Activated CD4-positive, alpha-beta T cell treated with anti-CD3 and anti-CD28 coated beads, Interleukin-2, Interleukin-4, amounts not matched to agents 100 ng/mL and 50 ng/mL, durations not matched to agents 16 hours and 8 hours (primary cell): ENCODE measurements at regions not wholly inside any gene's neighbourhood (a gene's known extent, or its start where the extent isn't known, plus 50 kb on each side); places are given as distances from the start of the nearest gene placed in this dataset.

Source experiments
- DNase-seq: peaks from one replicate; pipeline ENCODE4 v3.0.0-alpha.2; 2020; ENCODE audit warnings: low spot score

DNA sequence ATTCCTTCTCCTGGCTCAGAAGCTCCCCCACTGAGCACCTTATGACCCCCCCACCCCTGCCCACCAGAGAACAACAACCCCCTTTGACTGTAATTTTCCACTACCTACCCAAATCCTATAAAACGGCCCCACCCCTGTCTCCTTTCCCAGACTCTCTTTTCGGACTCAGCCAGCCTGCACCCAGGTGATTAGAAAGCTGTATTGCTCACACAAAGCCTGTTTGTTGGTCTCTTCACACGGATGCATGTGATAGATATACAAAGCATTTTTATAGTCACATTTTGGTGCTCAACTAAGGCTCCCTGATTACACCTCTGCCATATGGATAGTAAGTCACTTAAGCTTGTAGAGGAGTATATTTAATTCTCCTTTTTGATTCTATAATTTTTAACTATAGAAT lies 985.8 kb downstream of the REEP3 start:
- no peak for DNase-seq

GRCh38 chr10:64507651-64508028 lies 986.4 kb downstream of the REEP3 start:
- DNase-seq: no peak

DNA sequence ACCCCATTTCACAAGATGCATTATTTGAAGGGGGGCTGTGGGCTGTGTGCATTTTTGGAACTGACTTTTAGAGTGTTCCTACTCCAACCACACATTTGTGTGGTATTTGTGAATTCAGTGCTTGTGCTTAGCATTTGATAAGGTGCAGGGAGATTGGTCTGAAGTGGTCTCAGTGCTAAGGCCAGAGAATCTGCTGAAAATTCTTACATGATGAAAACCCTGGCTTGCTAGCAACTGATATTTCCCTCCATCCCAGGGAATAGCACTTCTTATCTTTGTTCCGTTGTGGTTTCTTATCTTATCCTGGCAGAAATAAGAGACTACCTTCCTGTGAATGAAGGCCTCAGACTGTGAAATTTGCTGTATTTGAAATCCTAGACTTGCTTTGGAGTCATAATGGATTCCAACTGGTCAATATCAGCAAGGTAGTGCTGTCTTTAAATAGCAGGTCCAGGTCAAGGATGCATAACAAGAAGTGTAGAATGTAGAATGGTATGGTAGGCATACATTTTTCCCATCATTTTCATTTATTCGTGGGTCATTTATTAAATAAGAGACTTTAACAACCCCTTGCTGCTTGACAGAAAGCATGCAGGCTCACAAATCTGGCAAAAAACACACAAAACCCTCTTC lies 986.9 kb downstream of the REEP3 start:
- DNase-seq: no peak

- DNase-seq: no peak
Observed at GRCh38 chr10:64515970-64516699, 994.9 kb downstream of the REEP3 start.

GRCh38 chr10:64518456-64518855 lies 997.3 kb downstream of the REEP3 start:
- no peak for DNase-seq

DNA sequence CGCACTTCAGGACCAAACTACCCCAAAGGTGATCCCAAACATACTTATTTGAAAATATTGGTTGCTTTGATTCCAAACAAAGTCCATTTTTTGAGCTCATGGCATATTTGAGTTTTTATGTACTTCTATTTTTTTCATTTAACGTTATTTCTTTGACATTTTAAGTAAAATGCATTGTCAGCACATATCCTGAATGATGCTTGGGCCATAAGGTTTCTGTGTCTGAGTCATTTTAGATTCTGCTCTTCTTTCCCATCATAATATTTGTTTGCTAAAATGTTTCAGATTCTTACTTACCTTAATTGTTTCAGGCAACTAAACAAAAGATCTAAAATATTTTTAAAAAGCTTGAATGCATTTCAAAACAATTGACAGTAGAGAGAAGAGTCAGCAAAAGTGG lies 998.2 kb downstream of the REEP3 start:
- DNase-seq: no peak

DNA sequence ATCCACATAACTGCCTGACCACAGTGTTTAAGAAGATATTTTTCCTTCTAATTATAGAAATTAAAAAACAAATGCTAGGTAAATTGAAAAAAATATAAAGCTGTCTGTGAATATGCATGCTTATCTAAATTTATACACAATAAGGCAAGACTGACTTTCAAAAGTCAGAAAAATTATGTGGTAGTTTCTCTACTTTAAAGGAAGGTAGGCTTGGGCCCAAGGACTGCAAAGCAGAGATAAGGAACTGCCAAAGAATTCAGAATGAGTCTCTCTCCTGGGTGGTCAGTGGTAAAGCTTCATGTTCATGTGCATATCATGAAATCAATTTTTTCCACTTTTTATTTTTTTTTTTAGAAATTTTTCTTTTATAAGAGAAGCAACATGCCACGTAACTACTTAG lies 998.6 kb downstream of the REEP3 start:
- no peak for DNase-seq

- no peak for DNase-seq
Observed at GRCh38 chr10:64523065-64523759, 1002.0 kb downstream of the REEP3 start.

DNA sequence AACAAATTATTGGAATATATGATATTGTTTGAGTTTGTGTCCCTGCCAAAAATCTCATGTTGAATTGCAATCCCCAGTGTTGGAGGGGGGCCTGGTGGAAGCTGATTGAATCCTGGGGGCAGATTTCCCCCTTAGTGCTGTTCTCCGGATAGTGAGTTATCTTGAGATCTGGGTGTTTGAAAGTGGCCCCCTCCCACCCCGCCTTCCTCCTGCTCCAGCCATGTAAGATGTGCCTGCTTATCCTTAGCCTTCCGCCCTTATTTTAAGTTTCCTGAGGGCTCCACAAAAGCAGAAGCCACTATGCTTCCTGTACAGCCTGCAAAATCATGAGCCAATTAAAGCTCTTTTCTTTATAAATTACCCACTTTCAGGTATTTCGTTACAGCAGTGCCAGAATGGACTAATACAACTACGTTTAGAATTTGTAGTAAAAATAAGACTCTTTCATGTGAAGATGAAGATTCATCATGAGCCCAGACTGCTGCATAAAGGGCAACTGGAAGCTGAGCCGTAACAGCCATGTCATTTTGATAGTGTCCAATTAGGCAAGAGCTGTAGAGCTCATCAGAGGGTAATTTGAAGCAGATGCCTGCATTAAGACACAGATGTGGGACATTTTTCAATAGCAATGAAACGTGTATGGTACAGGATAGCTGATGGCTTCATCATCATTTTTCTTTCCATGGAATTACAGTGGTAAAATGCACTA lies 1007.2 kb downstream of the REEP3 start:
- no peak for DNase-seq

DNA sequence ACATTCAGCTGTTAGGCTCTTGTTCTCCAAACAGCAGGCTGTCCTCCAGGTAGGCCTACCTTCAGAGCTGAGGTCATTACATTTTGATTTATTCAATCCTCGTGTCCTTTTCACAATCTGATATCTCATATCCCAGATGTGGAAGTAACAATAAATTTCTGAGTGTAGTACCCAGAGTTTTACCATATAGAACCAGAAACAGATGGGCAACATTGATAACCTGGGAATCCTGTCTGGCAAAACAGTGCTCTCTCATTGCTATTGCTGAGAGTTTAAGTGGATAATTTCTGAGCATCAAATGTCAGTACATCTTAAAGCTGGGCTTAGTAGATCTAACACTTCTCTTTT lies 1007.8 kb downstream of the REEP3 start:
- no peak for DNase-seq

- no peak for DNase-seq
Observed at GRCh38 chr10:64534616-64535015, 1013.4 kb downstream of the REEP3 start.

DNA sequence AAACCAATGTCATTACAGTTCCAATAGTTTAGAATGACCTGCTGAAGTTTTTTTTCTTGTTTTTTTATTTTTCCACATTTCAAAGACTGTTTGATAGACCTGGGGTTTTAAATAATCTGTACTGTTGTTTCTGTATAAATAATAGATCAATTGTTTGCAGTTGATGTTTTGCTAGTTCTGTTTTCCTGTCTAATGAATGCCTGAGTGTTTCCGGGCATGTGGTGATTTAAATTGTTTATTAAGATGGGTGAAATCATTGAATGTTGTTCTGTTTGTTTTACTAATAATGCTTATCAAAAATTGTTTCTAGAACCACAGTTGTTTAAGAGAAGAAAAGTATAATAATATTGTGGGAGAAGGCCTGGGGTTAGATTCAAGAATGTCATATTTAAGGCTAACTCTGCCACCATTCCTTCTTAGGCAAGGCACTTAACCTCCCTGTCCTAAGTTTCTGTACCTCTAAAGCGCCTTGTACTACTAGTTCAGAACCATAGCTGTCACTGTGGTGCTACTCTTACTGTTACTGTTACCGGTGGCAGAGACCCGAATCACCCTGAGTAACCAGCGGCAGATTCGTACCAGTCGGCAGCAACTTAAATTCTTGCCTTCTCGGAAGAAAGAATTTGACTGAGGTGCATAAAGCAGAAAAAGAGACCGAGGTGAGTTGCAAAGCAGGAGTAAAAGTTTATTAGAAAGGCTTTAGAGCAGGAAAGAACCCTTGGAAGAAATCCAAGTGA lies 1014.1 kb downstream of the REEP3 start:
- no peak for DNase-seq

GRCh38 chr10:64537112-64537511 lies 1015.9 kb downstream of the REEP3 start:
- DNase-seq: no peak

DNA sequence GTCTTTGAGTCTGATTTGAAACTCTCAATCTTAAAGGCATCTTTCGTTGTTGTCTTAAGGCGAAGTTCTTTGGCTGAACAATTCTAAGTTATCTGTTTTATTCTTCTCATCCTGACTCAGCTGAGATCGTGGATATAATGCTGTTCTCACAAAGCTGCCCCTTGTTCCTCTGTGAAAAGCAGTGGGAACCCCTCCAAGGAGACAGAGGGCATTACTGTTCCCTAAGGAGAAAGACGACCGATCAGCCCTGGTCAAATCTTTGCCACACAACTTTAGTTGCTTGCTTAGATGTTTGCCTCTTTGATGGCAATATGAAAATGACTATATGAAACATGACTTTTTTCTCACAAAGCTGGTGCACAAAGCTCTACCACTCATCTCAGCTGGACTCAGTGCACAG lies 1016.7 kb downstream of the REEP3 start:
- DNase-seq: no peak

- no peak for DNase-seq
Observed at GRCh38 chr10:64546073-64546472, 1024.9 kb downstream of the REEP3 start.

DNA sequence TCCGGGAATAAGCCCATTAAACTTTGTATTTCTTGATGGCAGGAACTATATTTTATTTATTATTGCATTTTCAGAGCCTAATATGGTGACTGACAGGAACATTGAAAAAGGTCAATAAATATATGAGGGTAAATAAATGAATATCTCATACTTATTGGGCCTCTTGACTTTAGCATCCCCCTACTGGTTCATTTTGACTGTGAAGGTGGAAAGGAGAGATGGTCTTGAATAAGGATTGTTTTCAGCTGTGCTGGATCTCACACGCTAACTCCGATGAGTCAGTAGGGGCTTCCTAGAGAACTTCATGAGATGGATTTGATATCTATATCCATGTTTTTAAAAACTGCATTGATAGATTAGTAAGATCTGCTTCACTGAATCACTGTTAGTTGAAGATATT lies 1026.0 kb downstream of the REEP3 start:
- DNase-seq: no peak

GRCh38 chr10:64555666-64556065 lies 1034.5 kb downstream of the REEP3 start:
- DNase-seq: no peak

GRCh38 chr10:64558094-64558835 lies 1037.1 kb downstream of the REEP3 start:
- DNase-seq: no peak

DNA sequence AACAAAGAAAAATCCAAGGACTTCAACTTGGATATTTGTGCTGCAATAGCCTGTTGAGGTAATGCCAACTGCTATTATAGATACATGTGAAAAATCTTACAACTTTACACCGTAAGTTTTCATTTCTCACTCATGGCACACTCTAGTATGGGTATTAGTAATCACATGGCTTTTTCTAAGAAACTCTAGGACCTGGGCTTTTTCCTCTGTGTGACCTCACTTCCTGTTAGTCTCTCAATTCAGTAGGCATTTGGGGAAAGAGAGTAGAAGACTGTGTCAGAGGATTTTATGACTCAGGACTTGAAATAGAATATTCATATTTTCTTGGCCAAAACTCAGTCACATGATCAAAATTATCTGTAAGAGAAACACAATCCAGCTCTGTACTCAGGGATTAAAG lies 1049.9 kb downstream of the REEP3 start:
- DNase-seq: peak; percentile 42

DNA sequence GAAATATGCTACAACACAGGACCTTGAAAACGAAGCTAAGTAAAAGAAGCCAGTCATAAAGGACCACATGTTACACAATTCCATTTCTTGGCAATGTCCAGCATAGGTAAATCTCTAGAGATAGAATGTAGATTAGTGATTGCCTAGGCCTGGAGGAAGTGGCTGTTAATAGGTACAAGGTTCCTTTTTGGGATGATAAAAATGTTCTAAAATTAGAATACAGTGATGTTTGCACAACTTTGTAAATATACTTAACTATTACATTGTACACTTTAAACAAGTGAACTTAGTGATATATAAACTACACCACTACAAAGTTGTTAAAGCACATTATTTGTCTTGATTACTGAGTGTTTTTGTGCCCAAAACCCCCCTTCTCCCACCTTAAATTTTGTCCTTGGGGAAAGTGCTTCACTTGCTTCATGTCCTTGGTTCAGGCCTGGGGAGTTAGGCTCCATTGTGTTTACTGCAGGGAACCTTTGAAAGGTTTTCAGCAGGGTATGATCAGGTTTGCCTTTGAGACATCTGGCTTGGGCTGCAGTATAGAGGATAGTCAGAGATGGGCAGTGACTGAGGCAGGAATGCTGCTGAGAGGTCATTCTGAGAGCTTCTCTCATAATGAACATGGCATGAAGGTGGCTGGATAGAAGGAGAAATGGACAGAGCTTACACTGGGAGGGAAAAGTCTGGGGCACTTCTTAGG lies 1052.6 kb downstream of the REEP3 start:
- DNase-seq: no peak

- DNase-seq: no peak
Observed at GRCh38 chr10:64574371-64574770, 1053.2 kb downstream of the REEP3 start.
